ENCODE measurements at regions not wholly inside any gene's neighbourhood (a gene's known extent, or its start where the extent isn't known, plus 50 kb on each side); places are given as distances from the start of the nearest gene placed in this dataset.

DNA sequence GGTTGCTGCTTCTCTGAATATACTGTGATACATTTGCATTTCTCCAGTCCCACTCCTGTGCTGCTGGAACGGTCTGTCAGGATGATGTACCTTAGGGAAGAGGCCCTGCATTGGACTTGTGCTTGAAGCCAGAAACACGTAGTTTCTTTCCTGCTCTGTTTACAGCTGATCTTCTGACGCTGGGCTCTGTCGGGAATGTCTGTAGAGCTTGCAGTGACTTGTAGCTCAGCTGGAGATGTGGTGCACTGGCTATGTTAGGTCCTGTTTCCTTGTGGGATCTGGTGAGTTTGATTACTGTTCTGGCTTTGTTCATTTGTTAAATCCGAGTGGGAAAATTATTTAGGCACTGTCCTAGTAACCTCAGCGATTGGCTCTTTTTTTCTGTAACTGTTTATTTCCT, 137.2 kb upstream of the WDR1 start:
- no peak overlapping the region for H3K4me3 ChIP-seq (ENCODE audit: low read depth, low read length)
- no peak for TF ChIP-seq CTCF (IDR thresholded peaks at IDR 0.05; ENCODE audit: control insufficient read depth, extremely low read depth, insufficient read depth)
- DNase-seq (ENCODE audit: low read depth), result no peak

DNA sequence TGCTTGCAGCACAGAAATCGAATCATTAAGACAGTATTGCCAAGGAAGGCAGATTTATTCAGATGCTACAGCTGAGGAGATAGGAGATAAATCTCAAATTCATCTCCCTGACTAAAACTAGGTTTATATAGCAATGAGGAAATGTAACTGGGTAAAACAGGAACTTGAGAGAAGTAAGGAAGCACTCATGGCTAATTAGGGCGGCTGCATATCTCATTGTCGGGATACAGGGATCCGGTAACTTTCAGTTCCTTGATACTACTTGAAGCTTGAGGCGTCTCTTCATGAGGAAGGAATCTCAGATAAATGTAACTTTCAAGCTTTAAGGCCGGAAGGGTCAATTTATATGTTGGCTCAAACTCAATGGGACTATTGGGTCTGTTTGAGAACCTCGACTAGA, 129.2 kb upstream of the WDR1 start:
- no peak for DNase-seq (ENCODE audit: low read depth)
- no peak overlapping the region for H3K4me3 ChIP-seq (ENCODE audit: low read depth, low read length)
- no peak for TF ChIP-seq CTCF (IDR thresholded peaks at IDR 0.05; ENCODE audit: control insufficient read depth, extremely low read depth, insufficient read depth)

- no peak overlapping the region for H3K4me3 ChIP-seq (ENCODE audit: low read depth, low read length)
- no peak for DNase-seq (ENCODE audit: low read depth)
- no peak for TF ChIP-seq CTCF (IDR thresholded peaks at IDR 0.05; ENCODE audit: control insufficient read depth, extremely low read depth, insufficient read depth)
Measured at GRCh38 chr4:10243856-10244255, 127.3 kb upstream of the WDR1 start.

- H3K4me3 ChIP-seq (ENCODE audit: low read depth, low read length), result no peak overlapping the region
- DNase-seq (ENCODE audit: low read depth), result no peak
- no peak for TF ChIP-seq CTCF (IDR thresholded peaks at IDR 0.05; ENCODE audit: control insufficient read depth, extremely low read depth, insufficient read depth)
Measured at GRCh38 chr4:10240691-10241090, 124.1 kb upstream of the WDR1 start.

DNA sequence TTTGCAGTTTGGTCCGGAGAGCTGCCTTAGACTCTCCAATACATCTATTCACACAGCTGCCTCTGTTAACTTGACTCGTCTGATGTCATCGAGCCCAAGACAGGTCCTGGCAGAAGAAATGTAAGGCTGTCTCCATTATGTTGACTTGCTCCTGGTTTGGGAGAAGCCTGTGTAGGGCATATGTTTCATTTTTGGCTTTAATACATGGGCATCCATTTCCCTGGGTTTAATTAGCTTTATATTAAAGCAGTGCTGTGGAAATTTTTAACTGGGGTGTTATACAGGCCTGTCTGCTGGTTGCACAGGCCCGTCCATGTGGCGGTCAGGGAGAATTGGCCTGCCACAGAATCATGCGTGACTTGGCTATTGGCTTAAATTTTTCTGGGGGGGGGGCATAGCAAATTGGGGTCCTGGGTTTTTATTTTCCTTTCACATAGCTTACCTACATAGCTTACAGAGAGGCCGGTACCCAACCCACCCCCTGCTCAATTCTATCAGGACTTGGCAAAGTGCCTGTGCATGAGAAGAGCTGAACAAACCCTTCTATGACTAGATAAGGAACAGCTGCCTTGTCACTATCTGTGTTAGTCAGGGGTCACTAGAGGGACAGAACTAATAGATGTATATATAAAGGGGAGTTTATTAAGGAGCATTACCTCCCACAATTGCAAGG, 123.5 kb upstream of the WDR1 start:
- no peak for TF ChIP-seq CTCF (IDR thresholded peaks at IDR 0.05; ENCODE audit: control insufficient read depth, extremely low read depth, insufficient read depth)
- no peak for DNase-seq (ENCODE audit: low read depth)
- H3K4me3 ChIP-seq (ENCODE audit: low read depth, low read length), result no peak overlapping the region

DNA sequence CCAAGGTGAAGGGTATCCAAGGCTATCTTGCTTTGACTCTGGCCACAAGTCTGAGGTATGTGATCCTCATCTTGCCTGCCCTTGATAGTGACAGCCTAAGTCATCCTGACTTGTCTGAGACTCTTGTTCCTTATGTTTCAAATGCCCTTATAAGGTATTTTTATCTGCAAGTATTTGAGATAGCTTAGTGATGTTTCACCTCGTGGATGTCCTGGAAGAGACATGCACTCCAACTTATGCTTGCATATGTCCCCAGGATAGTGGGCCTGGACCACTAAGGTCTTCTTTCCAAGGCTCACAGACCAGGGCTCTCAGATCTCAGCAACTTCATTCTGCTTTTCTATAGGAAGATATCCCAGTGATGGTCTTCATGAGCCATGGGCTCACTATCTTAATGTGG, 120.5 kb upstream of the WDR1 start:
- no peak overlapping the region for H3K4me3 ChIP-seq (ENCODE audit: low read depth, low read length)
- no peak for DNase-seq (ENCODE audit: low read depth)
- TF ChIP-seq CTCF (IDR thresholded peaks at IDR 0.05; ENCODE audit: control insufficient read depth, extremely low read depth, insufficient read depth), result no peak

- TF ChIP-seq CTCF (IDR thresholded peaks at IDR 0.05; ENCODE audit: control insufficient read depth, extremely low read depth, insufficient read depth), result no peak
- DNase-seq (ENCODE audit: low read depth), result no peak
- H3K4me3 ChIP-seq (ENCODE audit: low read depth, low read length), result no peak overlapping the region
Measured at GRCh38 chr4:10232114-10232513, 115.5 kb upstream of the WDR1 start.

Data from LNCaP clone FGC (cell line).